MV-4-11 (cell line): ENCODE measurements at regions not wholly inside any gene's neighbourhood (a gene's known extent, or its start where the extent isn't known, plus 50 kb on each side); places are given as distances from the start of the nearest gene placed in this dataset.
"Not testable (repeated sequence)": the region's sequence is repeated elsewhere in the genome, so short reads cannot be mapped to it uniquely, and the experiment has no call there.

Experiments used
- DNase-seq: peaks from one replicate; lab custom pipeline; 2025; lab: John Stamatoyannopoulos, UW

- not testable (repeated sequence) for DNase-seq
Observed at GRCh38 chr16:31975826-31976419, 102.3 kb downstream of the ZNF267 start.

GRCh38 chr16:31978463-31978862, 104.9 kb downstream of the ZNF267 start:
- DNase-seq: not testable (repeated sequence)

GRCh38 chr16:31981739-31982138, 108.1 kb downstream of the ZNF267 start:
- DNase-seq: not testable (repeated sequence)

- DNase-seq: not testable (repeated sequence)
Observed at GRCh38 chr16:31982986-31983385, 109.4 kb downstream of the ZNF267 start.

- not testable (repeated sequence) for DNase-seq
Observed at GRCh38 chr16:31983666-31984065, 110.1 kb downstream of the ZNF267 start.

GRCh38 chr16:31986895-31987294, 113.3 kb downstream of the ZNF267 start:
- DNase-seq: not testable (repeated sequence)

GRCh38 chr16:31988595-31989581, 115.3 kb downstream of the ZNF267 start:
- DNase-seq: not testable (repeated sequence)

GRCh38 chr16:31990261-31990660, 116.7 kb downstream of the ZNF267 start:
- DNase-seq: not testable (repeated sequence)

- not testable (repeated sequence) for DNase-seq
Observed at GRCh38 chr16:31990980-31991379, 117.4 kb downstream of the ZNF267 start.

- not testable (repeated sequence) for DNase-seq
Observed at GRCh38 chr16:31996325-31996724, 122.7 kb downstream of the ZNF267 start.

GRCh38 chr16:32002496-32002895, 128.9 kb downstream of the ZNF267 start:
- not testable (repeated sequence) for DNase-seq

- DNase-seq: not testable (repeated sequence)
Observed at GRCh38 chr16:32003819-32004218, 130.2 kb downstream of the ZNF267 start.

GRCh38 chr16:32038783-32039496, 165.3 kb downstream of the ZNF267 start:
- peak; percentile 5 for DNase-seq

GRCh38 chr16:32039919-32040318, 166.3 kb downstream of the ZNF267 start:
- DNase-seq: not testable (repeated sequence)

- not testable (repeated sequence) for DNase-seq
Observed at GRCh38 chr16:32066016-32066651, 187.0 kb upstream of the TP53TG3D start.

- DNase-seq: not testable (repeated sequence)
Observed at GRCh38 chr16:32071586-32071985, 181.5 kb upstream of the TP53TG3D start.

- DNase-seq: not testable (repeated sequence)
Observed at GRCh38 chr16:32083891-32084290, 169.2 kb upstream of the TP53TG3D start.

GRCh38 chr16:32084656-32085401, 168.3 kb upstream of the TP53TG3D start:
- DNase-seq: not testable (repeated sequence)

- DNase-seq: not testable (repeated sequence)
Observed at GRCh38 chr16:32085438-32086141, 167.5 kb upstream of the TP53TG3D start.

GRCh38 chr16:32115562-32115961, 137.5 kb upstream of the TP53TG3D start:
- DNase-seq: not testable (repeated sequence)
